Inferior parietal cortex (tissue), 1 donor: ENCODE measurements at regions not wholly inside any gene's neighbourhood (a gene's known extent, or its start where the extent isn't known, plus 50 kb on each side); places are given as distances from the start of the nearest gene placed in this dataset.

Source experiments
- DNase-seq: peaks from one replicate; pipeline ENCODE4 v3.0.0-alpha.2; 2016; ENCODE audit errors: extremely low spot score

GRCh38 chr10:90321132-90321816, 536.6 kb downstream of the HTR7 start:
- no peak for DNase-seq

- DNase-seq: no peak
Observed at GRCh38 chr10:90326498-90327267, 531.2 kb downstream of the HTR7 start.

GRCh38 chr10:90327611-90328010, 530.2 kb downstream of the HTR7 start:
- no peak for DNase-seq

GRCh38 chr10:90328459-90328858, 529.4 kb downstream of the HTR7 start:
- DNase-seq: no peak

- no peak for DNase-seq
Observed at GRCh38 chr10:90328896-90329295, 528.9 kb downstream of the HTR7 start.

GRCh38 chr10:90337316-90337715, 520.5 kb downstream of the HTR7 start:
- DNase-seq: no peak

- DNase-seq: no peak
Observed at GRCh38 chr10:90342480-90342879, 515.4 kb downstream of the HTR7 start.

- DNase-seq: no peak
Observed at GRCh38 chr10:90344226-90344625, 513.6 kb downstream of the HTR7 start.

GRCh38 chr10:90347239-90347638, 510.6 kb downstream of the HTR7 start:
- DNase-seq: no peak

- no peak for DNase-seq
Observed at GRCh38 chr10:90350122-90350521, 507.7 kb downstream of the HTR7 start.

GRCh38 chr10:90352288-90352687, 505.6 kb downstream of the HTR7 start:
- no peak for DNase-seq

- DNase-seq: no peak
Observed at GRCh38 chr10:90354914-90355313, 502.9 kb downstream of the HTR7 start.

- no peak for DNase-seq
Observed at GRCh38 chr10:90363799-90364483, 493.9 kb downstream of the HTR7 start.

GRCh38 chr10:90372451-90372850, 485.4 kb downstream of the HTR7 start:
- DNase-seq: no peak

- no peak for DNase-seq
Observed at GRCh38 chr10:90373911-90374310, 483.9 kb downstream of the HTR7 start.

- no peak for DNase-seq
Observed at GRCh38 chr10:90378524-90379076, 479.2 kb downstream of the HTR7 start.

GRCh38 chr10:90381468-90381867, 476.4 kb downstream of the HTR7 start:
- DNase-seq: no peak

GRCh38 chr10:90389876-90390275, 468.0 kb downstream of the HTR7 start:
- no peak for DNase-seq

GRCh38 chr10:90394311-90394710, 463.5 kb downstream of the HTR7 start:
- no peak for DNase-seq

GRCh38 chr10:90396721-90397120, 461.1 kb downstream of the HTR7 start:
- DNase-seq: no peak

GRCh38 chr10:90398566-90398965, 459.3 kb downstream of the HTR7 start:
- DNase-seq: no peak

GRCh38 chr10:90399782-90400181, 458.1 kb downstream of the HTR7 start:
- DNase-seq: no peak
